ENCODE measurements at regions not wholly inside any gene's neighbourhood (a gene's known extent, or its start where the extent isn't known, plus 50 kb on each side); places are given as distances from the start of the nearest gene placed in this dataset.

DNA sequence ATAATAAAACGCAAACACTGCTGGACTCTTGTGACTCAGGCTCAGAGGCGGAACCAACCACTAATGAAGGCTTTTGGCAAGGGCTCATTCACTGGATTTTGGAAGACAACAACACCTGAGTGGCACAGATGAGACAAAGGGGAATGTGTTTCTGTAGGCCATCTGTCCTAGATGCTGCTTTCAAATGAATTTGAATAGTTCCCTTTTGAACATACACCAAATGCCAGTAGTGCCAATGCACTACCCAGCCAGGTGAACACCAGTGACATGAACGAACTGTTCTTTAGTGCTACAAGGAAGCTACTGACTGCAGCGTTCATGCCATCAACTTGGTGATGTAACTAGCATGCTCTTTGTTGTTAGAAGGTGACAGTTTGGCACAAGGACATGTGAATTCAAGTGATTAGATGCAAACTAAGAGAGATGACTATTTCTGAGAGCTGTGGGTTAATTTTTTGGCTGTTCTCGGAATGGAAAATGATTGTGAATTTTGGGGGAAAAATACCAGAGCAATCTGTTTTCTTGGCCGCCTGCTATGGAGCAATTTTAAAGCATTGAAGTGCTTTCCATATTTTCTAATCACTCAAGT, 173.7 kb downstream of the SLC24A2 start:
- TF ChIP-seq EZH2 (IDR thresholded peaks at IDR 0.05) = no peak
- no peak for TF ChIP-seq FOXP2 (optimal IDR thresholded peaks at IDR 0.05; ENCODE audit: control extremely low read depth, extremely low read length, insufficient read depth)
- no peak for TF ChIP-seq POLR2AphosphoS5 (IDR thresholded peaks at IDR 0.05; ENCODE audit: borderline replicate concordance, low read depth, low read length)

Data from SK-N-MC (cell line).